ENCODE measurements at regions not wholly inside any gene's neighbourhood (a gene's known extent, or its start where the extent isn't known, plus 50 kb on each side); places are given as distances from the start of the nearest gene placed in this dataset.

DNA sequence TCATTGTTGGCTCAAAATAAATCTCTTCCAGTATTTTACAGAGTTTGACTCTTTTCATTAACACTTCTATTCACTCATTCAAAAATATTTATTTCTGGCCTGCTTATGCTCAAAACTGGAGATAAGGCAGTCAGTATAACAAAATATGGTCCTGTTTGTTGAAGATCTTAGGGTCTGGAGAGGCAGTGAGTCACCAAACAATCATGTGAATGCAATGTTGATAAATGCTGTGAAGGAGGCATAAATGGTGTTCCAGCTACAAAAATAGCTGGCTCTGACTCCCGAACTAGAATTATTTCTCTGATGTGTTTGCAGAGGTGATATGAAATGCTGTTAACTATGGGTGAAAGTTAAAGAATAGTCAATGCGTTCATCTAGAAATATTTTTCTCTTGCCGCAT is 390.6 kb downstream of the AASDHPPT start:
- Histone ChIP-seq H3K4me2 (ENCODE audit: extremely low read depth, insufficient read depth, low read length) (peak overlapping the region; percentile 5), H2AFZ (ENCODE audit: low read length) (no peak overlapping the region), H3K4me1 (ENCODE audit: control insufficient read depth, extremely low read depth, insufficient read depth, low read length) (peaks cover 9% of the 10 kb centered on the region)

DNA sequence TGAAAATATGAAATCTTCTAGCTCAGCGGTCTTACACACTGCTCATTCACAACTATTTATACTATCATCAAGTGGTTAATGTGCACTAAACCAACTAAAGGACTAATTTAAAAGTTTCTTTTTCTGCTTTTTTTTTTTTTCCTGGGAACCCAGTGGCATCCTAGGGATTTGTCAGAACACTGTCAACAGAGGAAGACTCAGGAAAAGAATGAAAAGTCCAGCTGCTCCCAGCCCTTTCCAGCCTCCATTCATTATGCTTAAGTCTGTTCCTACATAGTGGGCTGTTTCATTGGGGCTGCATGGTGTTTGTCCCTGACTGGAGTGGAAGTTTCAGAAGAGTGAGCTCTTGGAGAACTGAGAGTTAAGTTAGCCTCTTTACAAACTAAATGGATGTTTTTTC is 391.1 kb downstream of the AASDHPPT start:
- Histone ChIP-seq H3K9me3 (ENCODE audit: control insufficient read depth, insufficient read depth, low read depth, low read length) (no peaks in the 10 kb centered on the region), H3K27me3 (ENCODE audit: control insufficient read depth, insufficient read depth, low read length) (no peaks in the 10 kb centered on the region), H4K20me1 (ENCODE audit: control insufficient read depth, extremely low read depth, insufficient read depth, low read length) (no peaks in the 10 kb centered on the region), H3K4me2 (ENCODE audit: extremely low read depth, insufficient read depth, low read length) (peak overlapping the region; percentile 5), H3K4me1 (ENCODE audit: control insufficient read depth, extremely low read depth, insufficient read depth, low read length) (peaks cover 9% of the 10 kb centered on the region), H3K79me2 (ENCODE audit: control insufficient read depth, insufficient read depth, low read length) (no peaks in the 10 kb centered on the region), H3K36me3 (ENCODE audit: control insufficient read depth, insufficient read depth, low read length) (no peaks in the 10 kb centered on the region), H3K27ac (ENCODE audit: insufficient read depth, low read length) (no peak overlapping the region), H2AFZ (ENCODE audit: low read length) (peak overlapping the region; percentile 3), H3K4me3 (replicated peaks in 1 of 4; ENCODE audit: control extremely low read depth in 1 of 4, insufficient read depth in 1 of 4, low read depth in 3 of 4, low read length in 4 of 4) (no peak overlapping the region), H3K9ac (ENCODE audit: insufficient read depth, low read length) (no peak overlapping the region)
- TF ChIP-seq EZH2 (IDR thresholded peaks at IDR 0.05; ENCODE audit: low read length, missing control alignments), result no peak
- TF ChIP-seq, protein P1, sequence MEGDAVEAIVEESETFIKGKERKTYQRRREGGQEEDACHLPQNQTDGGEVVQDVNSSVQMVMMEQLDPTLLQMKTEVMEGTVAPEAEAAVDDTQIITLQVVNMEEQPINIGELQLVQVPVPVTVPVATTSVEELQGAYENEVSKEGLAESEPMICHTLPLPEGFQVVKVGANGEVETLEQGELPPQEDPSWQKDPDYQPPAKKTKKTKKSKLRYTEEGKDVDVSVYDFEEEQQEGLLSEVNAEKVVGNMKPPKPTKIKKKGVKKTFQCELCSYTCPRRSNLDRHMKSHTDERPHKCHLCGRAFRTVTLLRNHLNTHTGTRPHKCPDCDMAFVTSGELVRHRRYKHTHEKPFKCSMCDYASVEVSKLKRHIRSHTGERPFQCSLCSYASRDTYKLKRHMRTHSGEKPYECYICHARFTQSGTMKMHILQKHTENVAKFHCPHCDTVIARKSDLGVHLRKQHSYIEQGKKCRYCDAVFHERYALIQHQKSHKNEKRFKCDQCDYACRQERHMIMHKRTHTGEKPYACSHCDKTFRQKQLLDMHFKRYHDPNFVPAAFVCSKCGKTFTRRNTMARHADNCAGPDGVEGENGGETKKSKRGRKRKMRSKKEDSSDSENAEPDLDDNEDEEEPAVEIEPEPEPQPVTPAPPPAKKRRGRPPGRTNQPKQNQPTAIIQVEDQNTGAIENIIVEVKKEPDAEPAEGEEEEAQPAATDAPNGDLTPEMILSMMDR (conservative IDR thresholded peaks at IDR 0.05 in 1 of 2, IDR thresholded peaks at IDR 0.05 in 1 of 2; ENCODE audit: low read depth in 1 of 2, low read length in 2 of 2), result no peak
- DNase-seq (ENCODE audit: low read depth in 2 of 2), result no peak

More for the DNA sequence above, 390.6 kb downstream of the AASDHPPT start:
- H4K20me1 ChIP-seq (ENCODE audit: control insufficient read depth, extremely low read depth, insufficient read depth, low read length), result no peaks in the 10 kb centered on the region
- no peaks in the 10 kb centered on the region for H3K9me3 ChIP-seq (ENCODE audit: control insufficient read depth, insufficient read depth, low read depth, low read length)
- no peak for TF ChIP-seq EZH2 (IDR thresholded peaks at IDR 0.05; ENCODE audit: low read length, missing control alignments)
- TF ChIP-seq, protein P1 (conservative IDR thresholded peaks at IDR 0.05 in 1 of 2, IDR thresholded peaks at IDR 0.05 in 1 of 2; ENCODE audit: low read depth in 1 of 2, low read length in 2 of 2), result no peak
- H3K27ac ChIP-seq (ENCODE audit: insufficient read depth, low read length), result no peak overlapping the region
- no peaks in the 10 kb centered on the region for H3K79me2 ChIP-seq (ENCODE audit: control insufficient read depth, insufficient read depth, low read length)
- DNase-seq (ENCODE audit: low read depth in 2 of 2), result peak; percentile 76 to 90
- H3K27me3 ChIP-seq (ENCODE audit: control insufficient read depth, insufficient read depth, low read length), result no peaks in the 10 kb centered on the region
- no peaks in the 10 kb centered on the region for H3K36me3 ChIP-seq (ENCODE audit: control insufficient read depth, insufficient read depth, low read length)
- no peak overlapping the region for H3K4me3 ChIP-seq (replicated peaks in 1 of 4; ENCODE audit: control extremely low read depth in 1 of 4, insufficient read depth in 1 of 4, low read depth in 3 of 4, low read length in 4 of 4)
- H3K9ac ChIP-seq (ENCODE audit: insufficient read depth, low read length), result no peak overlapping the region

DNA sequence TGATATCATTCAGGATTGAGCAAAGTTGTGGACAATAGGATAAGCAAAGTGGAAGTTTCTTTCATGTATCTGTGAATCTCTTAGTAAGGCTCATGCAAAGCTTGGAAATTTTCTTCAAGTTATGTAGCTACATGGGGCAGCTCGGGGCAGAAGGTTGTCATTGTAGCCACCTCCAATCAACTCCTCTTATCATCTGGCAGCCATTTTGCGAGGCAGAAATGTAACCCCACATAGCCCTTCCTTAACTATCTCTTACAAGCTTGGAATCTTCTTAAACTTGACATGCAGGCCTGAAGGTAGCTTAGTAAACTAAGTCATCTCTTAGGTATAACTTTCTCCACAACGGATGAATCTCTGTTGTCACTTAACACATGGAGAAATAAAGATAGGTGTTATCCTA is 392.8 kb downstream of the AASDHPPT start:
- Histone ChIP-seq H3K27me3 (ENCODE audit: control insufficient read depth, insufficient read depth, low read length) (no peaks in the 10 kb centered on the region), H3K27ac (ENCODE audit: insufficient read depth, low read length) (no peak overlapping the region), H4K20me1 (ENCODE audit: control insufficient read depth, extremely low read depth, insufficient read depth, low read length) (no peaks in the 10 kb centered on the region), H3K4me3 (replicated peaks in 1 of 4; ENCODE audit: control extremely low read depth in 1 of 4, insufficient read depth in 1 of 4, low read depth in 3 of 4, low read length in 4 of 4) (no peak overlapping the region), H3K36me3 (ENCODE audit: control insufficient read depth, insufficient read depth, low read length) (no peaks in the 10 kb centered on the region), H3K9ac (ENCODE audit: insufficient read depth, low read length) (no peak overlapping the region), H3K9me3 (ENCODE audit: control insufficient read depth, insufficient read depth, low read depth, low read length) (no peaks in the 10 kb centered on the region), H3K4me2 (ENCODE audit: extremely low read depth, insufficient read depth, low read length) (no peak overlapping the region), H2AFZ (ENCODE audit: low read length) (no peak overlapping the region), H3K4me1 (ENCODE audit: control insufficient read depth, extremely low read depth, insufficient read depth, low read length) (peaks cover 5% of the 10 kb centered on the region), H3K79me2 (ENCODE audit: control insufficient read depth, insufficient read depth, low read length) (no peaks in the 10 kb centered on the region)
- no peak for TF ChIP-seq EZH2 (IDR thresholded peaks at IDR 0.05; ENCODE audit: low read length, missing control alignments)
- TF ChIP-seq, protein P1 (conservative IDR thresholded peaks at IDR 0.05 in 1 of 2, IDR thresholded peaks at IDR 0.05 in 1 of 2; ENCODE audit: low read depth in 1 of 2, low read length in 2 of 2), result no peak
- DNase-seq (ENCODE audit: low read depth in 2 of 2), result no peak
